ENCODE measurements at regions not wholly inside any gene's neighbourhood (a gene's known extent, or its start where the extent isn't known, plus 50 kb on each side); places are given as distances from the start of the nearest gene placed in this dataset.

GRCh38 chr1:217274927-217275654 is 355.8 kb downstream of the GPATCH2 start:
- DNase-seq = no peak
- H3K36me3 ChIP-seq = no peaks in the 10 kb centered on the region
- TF ChIP-seq EP300 (IDR thresholded peaks at IDR 0.05; ENCODE audit: low read depth) (no peak), POLR2AphosphoS5 (IDR thresholded peaks at IDR 0.05) (no peak), CTCF (IDR thresholded peaks at IDR 0.05) (no peak), POLR2A (IDR thresholded peaks at IDR 0.05) (no peak)
- no peaks in the 10 kb centered on the region for H3K27me3 ChIP-seq
- H3K4me1 ChIP-seq = no peaks in the 10 kb centered on the region
- intact Hi-C loops (cut with DNase I; ENCODE audit: low total_unique reads) = no loop called here
- in situ Hi-C loops (cut with MboI; ENCODE audit: low pct_ligation_motif_present in 1 of 4, low pct_unique_long_range_greater_than_20kb in 1 of 4, low sequenced_read_pairs in 3 of 4) = no loop called here
- 47 to 63% methylated on average over 2 of the region's 2 CpGs for WGBS, 2 donors (ENCODE audit: low coverage in 1 of 2)
- no peak overlapping the region for H3K27ac ChIP-seq
- no peak overlapping the region for H3K4me3 ChIP-seq
- H3K9me3 ChIP-seq = no peaks in the 10 kb centered on the region

- TF ChIP-seq CTCF (IDR thresholded peaks at IDR 0.05) (no peak), POLR2AphosphoS5 (IDR thresholded peaks at IDR 0.05) (no peak), EP300 (IDR thresholded peaks at IDR 0.05; ENCODE audit: low read depth) (no peak), POLR2A (IDR thresholded peaks at IDR 0.05) (no peak)
- Histone ChIP-seq H3K4me3 (no peak overlapping the region), H3K4me1 (no peaks in the 10 kb centered on the region), H3K36me3 (no peaks in the 10 kb centered on the region), H3K27me3 (no peaks in the 10 kb centered on the region), H3K9me3 (no peaks in the 10 kb centered on the region), H3K27ac (no peak overlapping the region)
- in situ Hi-C loops (cut with MboI; ENCODE audit: low pct_ligation_motif_present in 1 of 4, low pct_unique_long_range_greater_than_20kb in 1 of 4, low sequenced_read_pairs in 3 of 4) (no loop called here), intact Hi-C loops (cut with DNase I; ENCODE audit: low total_unique reads) (no loop called here)
- no peak for DNase-seq
Measured at GRCh38 chr1:217274416-217274815, 356.5 kb downstream of the GPATCH2 start.

GRCh38 chr1:217273866-217274265 is 357.0 kb downstream of the GPATCH2 start:
- Histone ChIP-seq H3K36me3 (no peaks in the 10 kb centered on the region), H3K4me3 (no peak overlapping the region), H3K27ac (no peak overlapping the region), H3K4me1 (no peaks in the 10 kb centered on the region), H3K27me3 (no peaks in the 10 kb centered on the region), H3K9me3 (no peaks in the 10 kb centered on the region)
- in situ Hi-C loops (cut with MboI; ENCODE audit: low pct_ligation_motif_present in 1 of 4, low pct_unique_long_range_greater_than_20kb in 1 of 4, low sequenced_read_pairs in 3 of 4) = no loop called here
- no peak for TF ChIP-seq POLR2A (IDR thresholded peaks at IDR 0.05)
- TF ChIP-seq POLR2AphosphoS5 (IDR thresholded peaks at IDR 0.05) = no peak
- no peak for TF ChIP-seq CTCF (IDR thresholded peaks at IDR 0.05)
- TF ChIP-seq EP300 (IDR thresholded peaks at IDR 0.05; ENCODE audit: low read depth) = no peak
- no peak for DNase-seq
- 90 to 92% methylated on average over 8 to 10 of the region's 10 CpGs for WGBS, 2 donors (ENCODE audit: low coverage in 1 of 2)
- intact Hi-C loops (cut with DNase I; ENCODE audit: low total_unique reads) = no loop called here

- Histone ChIP-seq H3K4me3 (no peak overlapping the region), H3K9me3 (no peaks in the 10 kb centered on the region), H3K36me3 (no peaks in the 10 kb centered on the region), H3K27ac (no peak overlapping the region), H3K27me3 (no peaks in the 10 kb centered on the region), H3K4me1 (no peaks in the 10 kb centered on the region)
- TF ChIP-seq EP300 (IDR thresholded peaks at IDR 0.05; ENCODE audit: low read depth) = no peak
- no peak for TF ChIP-seq POLR2A (IDR thresholded peaks at IDR 0.05)
- no peak for TF ChIP-seq POLR2AphosphoS5 (IDR thresholded peaks at IDR 0.05)
- TF ChIP-seq CTCF (IDR thresholded peaks at IDR 0.05) = no peak
- WGBS, 2 donors (ENCODE audit: low coverage in 1 of 2) = 53 to 63% methylated on average over 2 of the region's 2 CpGs
- in situ Hi-C loops (cut with MboI; ENCODE audit: low pct_ligation_motif_present in 1 of 4, low pct_unique_long_range_greater_than_20kb in 1 of 4, low sequenced_read_pairs in 3 of 4) = no loop called here
- DNase-seq = no peak
- intact Hi-C loops (cut with DNase I; ENCODE audit: low total_unique reads) = no loop called here
Measured at GRCh38 chr1:217272385-217272784, 358.5 kb downstream of the GPATCH2 start.
